ENCODE measurements at regions not wholly inside any gene's neighbourhood (a gene's known extent, or its start where the extent isn't known, plus 50 kb on each side); places are given as distances from the start of the nearest gene placed in this dataset.

GRCh38 chr11:129324533-129325175 is 51.0 kb upstream of the BARX2 start:
- no peak for DNase-seq

DNA sequence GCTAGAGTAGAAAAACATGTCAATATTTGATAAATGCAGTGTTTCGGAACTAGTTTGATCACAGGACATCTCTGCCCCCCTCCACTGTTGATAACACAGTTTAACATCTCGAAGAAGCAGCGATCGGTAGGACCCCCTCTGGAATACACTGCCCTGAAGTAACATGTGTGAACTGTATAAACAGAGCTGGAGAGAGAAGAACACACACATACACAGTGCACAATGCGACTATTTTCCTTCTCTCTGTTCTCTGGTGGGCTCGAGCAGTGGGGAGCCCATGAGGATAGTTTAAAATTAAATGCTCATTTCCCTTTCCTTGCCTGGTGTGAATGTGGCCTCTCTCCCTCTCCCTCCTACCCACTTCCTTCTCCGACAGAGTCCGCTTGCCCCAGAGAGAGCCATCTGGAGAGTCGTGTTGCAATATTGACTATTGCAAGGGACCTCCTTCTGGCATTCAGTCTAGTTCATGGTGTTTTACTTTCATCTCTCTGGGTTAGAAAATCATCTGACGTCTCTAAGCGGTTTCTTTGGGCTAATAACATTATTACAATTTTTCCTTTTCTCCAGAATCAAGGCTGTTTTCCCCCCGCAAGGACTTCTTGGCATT is 51.6 kb upstream of the BARX2 start:
- DNase-seq: peak; percentile 16

GRCh38 chr11:129322941-129323340 is 52.7 kb upstream of the BARX2 start:
- no peak for DNase-seq

- no peak for DNase-seq
Observed at GRCh38 chr11:129321076-129321475, 54.6 kb upstream of the BARX2 start.

GRCh38 chr11:129320494-129320893 is 55.2 kb upstream of the BARX2 start:
- no peak for DNase-seq

DNA sequence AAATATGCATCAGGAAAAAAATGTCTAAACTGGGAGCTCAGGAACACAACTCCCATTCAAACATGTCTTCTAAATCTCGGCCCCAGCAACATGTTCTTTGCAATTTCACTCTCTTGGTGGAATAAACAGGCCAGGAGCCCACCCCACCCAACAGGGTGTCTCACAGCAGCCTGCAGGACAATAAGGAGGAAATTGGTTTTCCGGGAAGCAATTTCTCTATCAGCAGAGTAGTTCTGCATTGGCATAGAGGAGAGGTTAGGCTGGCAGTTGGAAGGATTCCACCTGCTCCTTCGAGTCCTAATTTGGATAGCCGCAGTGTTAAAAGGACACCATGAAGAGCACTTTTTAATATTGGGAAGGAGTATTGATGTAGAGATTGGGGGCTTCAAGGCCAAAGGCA is 55.9 kb upstream of the BARX2 start:
- DNase-seq: no peak

GRCh38 chr11:129319201-129319600 is 56.4 kb upstream of the BARX2 start:
- DNase-seq: no peak

GRCh38 chr11:129317571-129317970 is 58.1 kb upstream of the BARX2 start:
- DNase-seq: no peak

DNA sequence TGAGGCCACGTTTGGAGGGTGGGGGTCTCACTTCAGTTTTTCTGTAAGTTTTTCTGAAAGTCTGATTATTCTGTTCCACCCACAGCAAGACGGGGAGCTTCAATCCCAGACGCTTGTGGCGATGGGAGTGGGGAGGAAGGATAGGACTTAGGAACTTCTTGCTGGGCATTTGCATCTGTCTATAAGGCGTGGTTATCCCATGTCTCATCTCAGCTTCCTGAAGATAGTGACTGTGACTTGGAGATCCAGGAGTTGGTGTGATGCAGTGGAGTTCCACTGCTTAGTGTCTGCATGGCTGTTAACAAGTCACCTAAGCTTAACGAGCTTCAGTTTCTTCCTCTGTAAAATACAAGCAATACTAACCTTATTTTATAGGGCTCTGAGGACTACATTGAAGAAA is 58.9 kb upstream of the BARX2 start:
- DNase-seq: no peak

- no peak for DNase-seq
Observed at GRCh38 chr11:129315781-129316579, 59.7 kb upstream of the BARX2 start.

- no peak for DNase-seq
Observed at GRCh38 chr11:129314371-129314770, 61.3 kb upstream of the BARX2 start.

DNA sequence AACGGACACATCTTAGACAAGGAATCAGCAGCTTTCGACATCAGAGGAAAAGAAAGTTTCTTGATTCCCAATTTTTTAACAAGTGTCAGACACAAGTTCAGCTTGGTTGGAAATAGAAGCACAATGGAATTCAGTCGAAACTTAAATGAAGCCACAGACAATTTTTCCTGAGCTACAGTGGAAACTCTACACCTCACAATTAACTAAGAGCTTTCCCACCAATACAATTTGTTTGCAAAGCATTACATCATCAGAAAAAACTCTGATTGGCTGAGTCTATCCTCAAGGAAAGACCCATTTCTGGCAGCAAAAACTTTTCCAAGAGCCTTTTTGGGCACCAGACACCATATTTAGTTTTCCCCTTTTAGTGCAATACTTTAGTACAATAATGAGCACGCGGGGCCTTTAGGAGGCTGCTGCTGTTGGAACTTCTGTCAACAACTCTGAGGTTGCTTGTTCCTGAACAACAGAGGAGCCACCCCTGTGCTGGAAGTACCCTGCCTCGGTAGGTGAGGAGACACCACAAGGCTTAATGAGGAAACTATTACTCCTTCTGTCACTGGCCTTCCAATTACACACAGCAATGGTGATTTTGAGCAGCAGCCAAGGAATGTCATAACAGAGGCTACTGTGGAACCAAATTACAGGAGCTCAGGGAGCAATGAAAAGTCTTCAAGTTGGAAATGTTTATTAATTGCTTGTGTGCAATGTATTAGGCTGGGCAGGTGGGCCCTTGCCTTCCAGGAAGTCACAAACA is 61.9 kb upstream of the BARX2 start:
- DNase-seq: peak; percentile 32

GRCh38 chr11:129312730-129313503 is 62.7 kb upstream of the BARX2 start:
- DNase-seq: peak; percentile 11

- DNase-seq: no peak
Observed at GRCh38 chr11:129308241-129308865, 67.3 kb upstream of the BARX2 start.

GRCh38 chr11:129307162-129307561 is 68.5 kb upstream of the BARX2 start:
- DNase-seq: no peak

- DNase-seq: no peak
Observed at GRCh38 chr11:129302386-129303101, 73.1 kb upstream of the BARX2 start.

GRCh38 chr11:129300099-129300498 is 75.5 kb upstream of the BARX2 start:
- no peak for DNase-seq

DNA sequence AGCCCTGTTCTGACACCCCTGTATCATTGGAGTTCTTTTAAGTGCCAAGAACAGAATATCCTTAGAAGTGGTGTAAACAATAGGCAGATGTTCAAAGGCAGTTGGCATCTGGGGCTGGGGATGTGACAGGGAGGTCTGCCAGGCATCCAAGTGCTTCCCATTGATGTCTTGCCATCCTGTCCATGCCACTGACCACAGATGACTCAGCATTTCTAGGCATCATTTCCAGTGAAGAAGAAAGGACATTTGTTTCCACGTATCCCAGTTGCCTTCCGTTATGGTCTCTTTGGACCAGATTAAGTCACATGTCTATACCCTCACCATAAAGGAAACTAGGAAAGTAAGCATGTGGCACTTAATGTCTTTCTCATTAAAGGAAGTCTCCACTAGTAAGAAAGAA is 76.7 kb upstream of the BARX2 start:
- DNase-seq: no peak

- peak; percentile 33 for DNase-seq
Observed at GRCh38 chr11:129295746-129296145, 79.9 kb upstream of the BARX2 start.

DNA sequence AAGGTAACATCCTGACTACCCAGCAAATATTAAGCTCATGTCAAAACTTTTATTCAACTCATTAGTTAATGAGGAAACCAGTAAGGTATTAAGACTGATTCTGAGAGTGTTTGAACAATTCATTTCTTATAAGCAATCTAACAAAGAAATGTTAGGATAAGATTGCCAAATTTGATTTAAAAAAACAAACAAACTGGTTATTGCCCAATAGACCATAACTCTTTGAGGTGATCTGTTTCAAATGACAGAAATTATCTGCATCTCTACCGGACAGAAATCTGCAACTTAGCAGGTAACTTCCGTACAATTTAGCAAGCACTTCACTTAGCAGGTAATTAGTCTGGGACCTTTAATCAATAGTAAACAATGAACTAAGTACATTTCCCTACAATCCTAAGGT is 82.9 kb upstream of the BARX2 start:
- DNase-seq: no peak

DNA sequence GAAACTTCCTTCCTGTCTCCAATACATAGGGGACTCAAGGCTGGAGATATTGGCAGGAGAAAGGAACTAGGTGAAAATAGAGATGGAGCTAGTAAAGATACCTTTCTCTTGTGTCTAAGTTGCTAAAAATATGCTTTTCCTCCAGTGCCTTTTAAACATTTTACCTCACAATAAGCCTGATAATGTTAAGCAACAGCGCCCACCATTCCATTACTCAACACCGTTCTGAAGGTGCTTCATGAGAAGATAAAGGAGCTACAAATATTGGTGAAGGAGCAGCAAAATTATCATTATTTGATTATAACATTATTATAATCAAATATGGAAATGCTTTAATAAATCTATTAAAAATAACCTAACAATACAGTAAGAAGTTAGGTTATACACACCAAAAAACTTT is 83.6 kb upstream of the BARX2 start:
- DNase-seq: no peak
